Endothelial cell of umbilical vein (primary cell): ENCODE measurements at regions not wholly inside any gene's neighbourhood (a gene's known extent, or its start where the extent isn't known, plus 50 kb on each side); places are given as distances from the start of the nearest gene placed in this dataset.

Experiments used
- BruUV-seq: library from RNA; stranded (reverse); fragments of 400-500 nt; replicated peaks from 2 replicates; lab custom pipeline; 2021; lab: Mats Ljungman, UMichigan
- CTCF ChIA-PET: fragments of 300-600, 350-600 bp; sonication (Branson Sonifier 250); formaldehyde crosslinking; loops from one replicate; lab custom pipeline; 2021; ENCODE audit warnings: antibody characterized with exemption, inconsistent platforms; lab: Charles Lee
- POLR2A ChIA-PET: fragments of 300-600, 350-600 bp; sonication (Branson Sonifier 250); formaldehyde crosslinking; loops from one replicate; lab custom pipeline; 2021; ENCODE audit warnings: antibody characterized with exemption, inconsistent platforms; lab: Charles Lee
- DNase-seq: peaks from one replicate; pipeline ENCODE4 v3.0.0-alpha.2; 2011; ENCODE audit warnings: low read depth, low spot score
- FAIRE-seq: peaks from 2 replicates; lab custom pipeline; 2011; peaks lifted over from hg19 to GRCh38; lab: Jason Lieb, UNC
- H2AFZ ChIP-seq: 2 replicates; pipeline ENCODE4 v1.6.0; 2012; ENCODE audit warnings: low read depth, low read length, control low read depth, inconsistent platforms
- H3K27ac ChIP-seq: 2 replicates; pipeline ENCODE4 v1.5.1; 2011; ENCODE audit warnings: low read depth, mild to moderate bottlenecking, control low read depth, low read length, moderate library complexity; ENCODE audit not compliant: insufficient read depth
- H3K27me3 ChIP-seq, 2 experiments: 2 replicates each; pipeline versions ENCODE4 v1.6.0 to v1.6.1; 2011; ENCODE audit warnings: low read length in 2 of 2, mixed read lengths in 1 of 2; ENCODE audit not compliant: control insufficient read depth in 2 of 2, insufficient read depth in 2 of 2
- H3K36me3 ChIP-seq, 2 experiments: 2 replicates in 1 of 2; 3 replicates in 1 of 2; pipeline ENCODE4 v1.5.1; 2011; ENCODE audit warnings: low read length in 2 of 2, mild to moderate bottlenecking in 1 of 2, moderate library complexity in 1 of 2; ENCODE audit not compliant: control insufficient read depth in 2 of 2, insufficient read depth in 2 of 2; ENCODE audit errors: extremely low read depth in 1 of 2
- H3K4me1 ChIP-seq: 3 replicates; pipeline ENCODE4 v1.5.1; 2011; ENCODE audit warnings: mild to moderate bottlenecking, low read length; ENCODE audit not compliant: control insufficient read depth, insufficient read depth; ENCODE audit errors: extremely low read depth
- H3K4me2 ChIP-seq: 2 replicates; pipeline ENCODE4 v1.6.1; 2011; ENCODE audit warnings: low read length, control low read depth, mixed read lengths; ENCODE audit not compliant: insufficient read depth
- H3K4me3 ChIP-seq, 3 experiments: fragments of 200-600 bp in 1 of 3; sonication (generic), shearing (Covaris generic) in 1 of 3; replicated peaks in 1 of 3; 2 replicates each; pipeline ENCODE4 v1.5.1; 2011 to 2016; ENCODE audit warnings: control low read depth in 3 of 3, low read length in 3 of 3, mild to moderate bottlenecking in 2 of 3, inconsistent platforms in 1 of 3, low read depth in 1 of 3, moderate library complexity in 1 of 3; ENCODE audit not compliant: insufficient read depth in 1 of 3
- H3K79me2 ChIP-seq: 2 replicates; pipeline ENCODE4 v1.6.0; 2012; ENCODE audit warnings: low read length, inconsistent platforms; ENCODE audit not compliant: control insufficient read depth, insufficient read depth
- H3K9ac ChIP-seq: replicated peaks from 2 replicates; pipeline ENCODE3; 2011; ENCODE audit warnings: low read length, control low read depth; ENCODE audit not compliant: insufficient read depth; ENCODE audit errors: extremely low read depth
- H3K9me1 ChIP-seq: replicated peaks from 3 replicates; pipeline ENCODE4 v1.6.0; 2011; ENCODE audit warnings: mild to moderate bottlenecking, low read length; ENCODE audit not compliant: control insufficient read depth, insufficient read depth; ENCODE audit errors: extremely low read depth
- H3K9me3 ChIP-seq: replicated peaks from 2 replicates; pipeline ENCODE4 v1.5.1; 2012; ENCODE audit warnings: low read length, inconsistent platforms; ENCODE audit not compliant: control insufficient read depth, insufficient read depth
- H4K20me1 ChIP-seq: replicated peaks from 2 replicates; pipeline ENCODE3; 2011; ENCODE audit warnings: mild to moderate bottlenecking, low read length; ENCODE audit not compliant: control insufficient read depth, insufficient read depth; ENCODE audit errors: extremely low read depth
- EZH2 ChIP-seq: IDR thresholded peaks from 2 replicates; pipeline ENCODE4 v1.6.1; 2012; ENCODE audit warnings: borderline replicate concordance, low read depth, mild to moderate bottlenecking, moderate library complexity, low read length, inconsistent platforms; ENCODE audit not compliant: severe bottlenecking
- FOS ChIP-seq: IDR thresholded peaks from 2 replicates; pipeline ENCODE4 v1.6.1; 2011; ENCODE audit warnings: mild to moderate bottlenecking, low read length, moderate library complexity, borderline replicate concordance; ENCODE audit not compliant: insufficient read depth
- GATA2 ChIP-seq: IDR thresholded peaks from 2 replicates; pipeline ENCODE4 v1.7.0; 2011; ENCODE audit warnings: low read depth, mild to moderate bottlenecking, moderate library complexity, mixed read lengths, low read length; ENCODE audit not compliant: insufficient read length, insufficient read depth
- JUN ChIP-seq: IDR thresholded peaks from 2 replicates; pipeline ENCODE4 v1.6.1; 2011; ENCODE audit warnings: borderline replicate concordance, low read depth; ENCODE audit not compliant: insufficient read length, insufficient read depth
- MYC ChIP-seq: IDR thresholded peaks from one replicate; pipeline ENCODE4 v1.6.1; 2011; ENCODE audit warnings: mild to moderate bottlenecking, low read depth, low read length
- POLR2A ChIP-seq: IDR thresholded peaks from 2 replicates; pipeline ENCODE4 v1.6.1; 2012; ENCODE audit warnings: low read depth, mild to moderate bottlenecking, control low read depth, low read length
- POLR2AphosphoS5 ChIP-seq: IDR thresholded peaks from 2 replicates; pipeline ENCODE4 v1.6.1; 2012; ENCODE audit warnings: low read depth, mild to moderate bottlenecking, control low read depth, low read length, moderate library complexity; ENCODE audit not compliant: insufficient read depth
- dilution Hi-C: fragments of 300-500 bp; cut with MboI; formaldehyde crosslinking; loops from one replicate; pipeline ENCODE4 v1.15.0; 2019; ENCODE audit warnings: low sequenced_read_pairs; ENCODE audit not compliant: extremely low pct_ligation_motif_present
- intact Hi-C: fragments of 100-400 bp; cut with micrococcal nuclease; formaldehyde crosslinking; loops from one replicate; pipeline ENCODE4 v1.10.0; 2022
- TF ChIP-seq, protein P1 (sequence below), 2 donors: IDR thresholded peaks; 1 replicate in 1 of 2; 2 replicates in 1 of 2; pipeline ENCODE4 v1.5.1; 2011; ENCODE audit warnings: low read length in 2 of 2, mild to moderate bottlenecking in 2 of 2, moderate library complexity in 2 of 2, control low read depth in 1 of 2, inconsistent platforms in 1 of 2, low read depth in 1 of 2; ENCODE audit not compliant: insufficient read depth in 1 of 2; ENCODE audit errors: extremely low read depth in 1 of 2
- TF ChIP-seq, protein P2 (sequence below): IDR thresholded peaks from 2 replicates; pipeline ENCODE4 v1.6.1; 2011; ENCODE audit not compliant: insufficient read depth, insufficient read length

DNA sequence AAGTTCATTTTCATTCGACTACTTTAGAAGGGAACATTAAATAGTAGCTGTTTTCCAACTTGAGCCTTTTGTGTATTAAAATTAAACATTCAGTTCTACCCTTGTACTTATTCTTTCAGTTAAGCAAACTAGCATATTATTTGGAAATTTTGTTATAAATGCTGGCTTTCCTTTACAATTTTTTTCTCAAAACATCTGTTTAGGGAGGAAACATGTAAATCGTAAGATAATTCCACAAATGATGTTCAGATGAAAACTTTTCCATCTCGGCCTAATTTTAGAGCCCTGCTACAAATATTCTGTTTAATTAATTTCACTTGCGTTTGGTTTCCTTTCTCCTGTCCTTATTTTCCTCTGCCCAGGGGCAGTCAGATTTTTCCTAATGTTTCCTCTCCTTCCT is 476.2 kb upstream of the RGMA start:
- FAIRE-seq (no peak), DNase-seq (no peak)
- no TSS peak for BruUV-seq
- Histone ChIP-seq H3K79me2 (no peaks in the 10 kb centered on the region), H3K4me1 (no peaks in the 10 kb centered on the region), H3K27ac (no peak overlapping the region), H3K4me3 (no peak overlapping the region), H3K9me3 (no peaks in the 10 kb centered on the region), H4K20me1 (no peaks in the 10 kb centered on the region), H3K4me2 (no peak overlapping the region), H2AFZ (no peak overlapping the region), H3K9ac (no peak overlapping the region), H3K27me3 (no peaks in the 10 kb centered on the region), H3K9me1 (no peaks in the 10 kb centered on the region), H3K36me3 (no peaks in the 10 kb centered on the region)
- intact Hi-C loops (no loop called here), dilution Hi-C loops (no loop called here)
- TF ChIP-seq, protein P1, sequence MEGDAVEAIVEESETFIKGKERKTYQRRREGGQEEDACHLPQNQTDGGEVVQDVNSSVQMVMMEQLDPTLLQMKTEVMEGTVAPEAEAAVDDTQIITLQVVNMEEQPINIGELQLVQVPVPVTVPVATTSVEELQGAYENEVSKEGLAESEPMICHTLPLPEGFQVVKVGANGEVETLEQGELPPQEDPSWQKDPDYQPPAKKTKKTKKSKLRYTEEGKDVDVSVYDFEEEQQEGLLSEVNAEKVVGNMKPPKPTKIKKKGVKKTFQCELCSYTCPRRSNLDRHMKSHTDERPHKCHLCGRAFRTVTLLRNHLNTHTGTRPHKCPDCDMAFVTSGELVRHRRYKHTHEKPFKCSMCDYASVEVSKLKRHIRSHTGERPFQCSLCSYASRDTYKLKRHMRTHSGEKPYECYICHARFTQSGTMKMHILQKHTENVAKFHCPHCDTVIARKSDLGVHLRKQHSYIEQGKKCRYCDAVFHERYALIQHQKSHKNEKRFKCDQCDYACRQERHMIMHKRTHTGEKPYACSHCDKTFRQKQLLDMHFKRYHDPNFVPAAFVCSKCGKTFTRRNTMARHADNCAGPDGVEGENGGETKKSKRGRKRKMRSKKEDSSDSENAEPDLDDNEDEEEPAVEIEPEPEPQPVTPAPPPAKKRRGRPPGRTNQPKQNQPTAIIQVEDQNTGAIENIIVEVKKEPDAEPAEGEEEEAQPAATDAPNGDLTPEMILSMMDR (IDR thresholded peaks at IDR 0.05; ENCODE audit: extremely low read depth in 1 of 2, insufficient read depth in 1 of 2, low read depth in 1 of 2, low read length in 2 of 2): no peak
- no peak for TF ChIP-seq FOS
- TF ChIP-seq, protein P2, sequence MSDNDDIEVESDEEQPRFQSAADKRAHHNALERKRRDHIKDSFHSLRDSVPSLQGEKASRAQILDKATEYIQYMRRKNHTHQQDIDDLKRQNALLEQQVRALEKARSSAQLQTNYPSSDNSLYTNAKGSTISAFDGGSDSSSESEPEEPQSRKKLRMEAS: no peak
- no peak for TF ChIP-seq GATA2
- TF ChIP-seq POLR2A: no peak
- TF ChIP-seq EZH2: no peak
- TF ChIP-seq MYC: no peak
- TF ChIP-seq JUN: no peak
- no peak for TF ChIP-seq POLR2AphosphoS5
- POLR2A ChIA-PET: no interaction called here
- CTCF ChIA-PET: no interaction called here
